Smooth muscle cell (in vitro differentiated cells): ENCODE measurements at regions not wholly inside any gene's neighbourhood (a gene's known extent, or its start where the extent isn't known, plus 50 kb on each side); places are given as distances from the start of the nearest gene placed in this dataset.

Experiments used
- DNase-seq: peaks from one replicate; lab custom pipeline; 2025; ENCODE audit not compliant: unreplicated experiment; lab: John Stamatoyannopoulos, UW
- H2AFZ ChIP-seq: fragments of 200-600 bp; sonication (generic); 2 replicates; pipeline ENCODE4 v1.6.0; 2016; ENCODE audit warnings: antibody characterized with exemption, low read depth, mild to moderate bottlenecking
- H3F3A ChIP-seq: fragments of 200-600 bp; sonication (generic); 2 replicates; pipeline ENCODE4 v1.6.0; 2017; ENCODE audit warnings: antibody characterized with exemption, low read depth
- H3K27ac ChIP-seq: fragments of 200-600 bp; sonication (generic); 2 replicates; pipeline ENCODE4 v1.5.1; 2016; ENCODE audit warnings: low read depth, mild to moderate bottlenecking
- H3K27me3 ChIP-seq: fragments of 200-600 bp; sonication (generic); 2 replicates; pipeline ENCODE4 v1.6.1; 2016; ENCODE audit warnings: low read depth, mild to moderate bottlenecking
- H3K36me3 ChIP-seq: fragments of 200-600 bp; sonication (generic); 2 replicates; pipeline ENCODE4 v1.5.1; 2016; ENCODE audit warnings: low read depth
- H3K4me1 ChIP-seq: fragments of 200-600 bp; sonication (generic); 2 replicates; pipeline ENCODE4 v1.5.1; 2016; ENCODE audit warnings: low read depth
- H3K4me2 ChIP-seq: fragments of 200-600 bp; sonication (generic); 2 replicates; pipeline ENCODE4 v1.6.0; 2016; ENCODE audit warnings: mild to moderate bottlenecking
- H3K4me3 ChIP-seq: fragments of 200-600 bp; sonication (generic); 2 replicates; pipeline ENCODE4 v1.5.1; 2016; ENCODE audit warnings: mild to moderate bottlenecking
- H3K79me2 ChIP-seq: fragments of 200-600 bp; sonication (generic); 2 replicates; pipeline ENCODE4 v1.6.0; 2016; ENCODE audit warnings: low read depth, mild to moderate bottlenecking
- H3K9ac ChIP-seq: fragments of 200-600 bp; sonication (generic); 2 replicates; pipeline ENCODE4 v1.6.0; 2016; ENCODE audit warnings: low read depth
- H3K9me3 ChIP-seq: fragments of 200-600 bp; sonication (generic); replicated peaks from 2 replicates; pipeline ENCODE4 v1.5.1; 2016; ENCODE audit warnings: low read depth
- H4K20me1 ChIP-seq: fragments of 200-600 bp; sonication (generic); 2 replicates; pipeline ENCODE4 v1.6.0; 2016; ENCODE audit warnings: low read depth
- whole genome bisulfite sequencing: methylation state at CpG from one replicate; pipeline ENCODE4 v1.1.7; 2016; ENCODE audit warnings: low lambda C conversion rate; 5-methylcytosine and 5-hydroxymethylcytosine counted together
- TF ChIP-seq, protein P1 (sequence below): fragments of 200-600 bp; sonication (generic); IDR thresholded peaks from 2 replicates; pipeline ENCODE4 v1.5.1; 2017; ENCODE audit warnings: borderline replicate concordance, mild to moderate bottlenecking, antibody characterized with exemption; ENCODE audit not compliant: insufficient read depth, poor library complexity, severe bottlenecking

DNA sequence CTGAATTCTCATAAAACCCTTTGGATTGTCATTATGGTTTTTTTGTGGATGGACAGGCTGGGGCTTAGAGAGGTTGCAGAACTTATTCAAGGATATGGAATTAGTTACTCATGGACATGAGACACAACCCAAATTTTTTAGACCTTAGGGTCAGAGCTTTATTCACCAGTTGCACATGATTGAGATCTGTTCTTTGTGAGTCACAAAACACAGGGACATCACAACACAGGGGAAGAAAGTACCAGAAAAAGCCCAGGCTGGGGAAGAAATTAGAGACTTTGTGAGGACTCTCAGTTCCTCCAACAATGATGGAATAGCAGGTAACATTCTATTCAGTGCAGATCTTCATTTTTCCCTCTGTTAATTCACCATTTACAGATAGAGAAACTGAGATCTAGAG is 602.4 kb upstream of the CPEB2 start:
- Histone ChIP-seq H3K9ac (no peak overlapping the region), H3K36me3 (no peaks in the 10 kb centered on the region), H3K4me3 (no peak overlapping the region), H3F3A (no peaks in the 10 kb centered on the region), H3K27me3 (no peaks in the 10 kb centered on the region), H3K79me2 (no peaks in the 10 kb centered on the region), H3K27ac (no peak overlapping the region), H2AFZ (no peak overlapping the region), H4K20me1 (no peaks in the 10 kb centered on the region), H3K9me3 (no peaks in the 10 kb centered on the region), H3K4me2 (no peak overlapping the region), H3K4me1 (no peaks in the 10 kb centered on the region)
- TF ChIP-seq, protein P1, sequence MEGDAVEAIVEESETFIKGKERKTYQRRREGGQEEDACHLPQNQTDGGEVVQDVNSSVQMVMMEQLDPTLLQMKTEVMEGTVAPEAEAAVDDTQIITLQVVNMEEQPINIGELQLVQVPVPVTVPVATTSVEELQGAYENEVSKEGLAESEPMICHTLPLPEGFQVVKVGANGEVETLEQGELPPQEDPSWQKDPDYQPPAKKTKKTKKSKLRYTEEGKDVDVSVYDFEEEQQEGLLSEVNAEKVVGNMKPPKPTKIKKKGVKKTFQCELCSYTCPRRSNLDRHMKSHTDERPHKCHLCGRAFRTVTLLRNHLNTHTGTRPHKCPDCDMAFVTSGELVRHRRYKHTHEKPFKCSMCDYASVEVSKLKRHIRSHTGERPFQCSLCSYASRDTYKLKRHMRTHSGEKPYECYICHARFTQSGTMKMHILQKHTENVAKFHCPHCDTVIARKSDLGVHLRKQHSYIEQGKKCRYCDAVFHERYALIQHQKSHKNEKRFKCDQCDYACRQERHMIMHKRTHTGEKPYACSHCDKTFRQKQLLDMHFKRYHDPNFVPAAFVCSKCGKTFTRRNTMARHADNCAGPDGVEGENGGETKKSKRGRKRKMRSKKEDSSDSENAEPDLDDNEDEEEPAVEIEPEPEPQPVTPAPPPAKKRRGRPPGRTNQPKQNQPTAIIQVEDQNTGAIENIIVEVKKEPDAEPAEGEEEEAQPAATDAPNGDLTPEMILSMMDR, result no peak
- DNase-seq, result no peak

DNA sequence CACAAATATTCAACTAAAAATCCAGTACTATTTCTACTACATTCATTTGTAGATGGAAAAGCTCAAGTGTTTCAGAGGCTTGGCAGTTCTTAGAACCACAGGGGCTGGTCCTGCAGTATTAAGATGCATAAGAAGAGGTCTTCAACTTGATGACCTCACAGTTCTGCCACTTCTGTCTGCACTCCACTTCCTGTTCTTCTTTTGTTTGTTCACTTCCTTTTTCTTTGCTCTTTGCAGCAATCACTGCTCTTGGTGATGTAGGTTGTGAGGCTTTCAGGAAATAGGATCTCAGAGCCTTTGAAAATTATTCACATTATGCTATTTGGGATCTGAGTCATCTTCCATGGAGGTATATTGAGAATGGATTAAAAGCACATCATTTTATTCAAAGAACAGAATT is 602.0 kb upstream of the CPEB2 start:
- no peaks in the 10 kb centered on the region for H3K79me2 ChIP-seq
- H4K20me1 ChIP-seq, result no peaks in the 10 kb centered on the region
- H3K9ac ChIP-seq, result no peak overlapping the region
- no peak overlapping the region for H3K27ac ChIP-seq
- DNase-seq, result no peak
- no peaks in the 10 kb centered on the region for H3F3A ChIP-seq
- no peaks in the 10 kb centered on the region for H3K36me3 ChIP-seq
- H3K27me3 ChIP-seq, result no peaks in the 10 kb centered on the region
- TF ChIP-seq, protein P1, result no peak
- no peak overlapping the region for H3K4me3 ChIP-seq
- H3K4me2 ChIP-seq, result no peak overlapping the region
- no peaks in the 10 kb centered on the region for H3K9me3 ChIP-seq
- no peaks in the 10 kb centered on the region for H3K4me1 ChIP-seq
- no peak overlapping the region for H2AFZ ChIP-seq

DNA sequence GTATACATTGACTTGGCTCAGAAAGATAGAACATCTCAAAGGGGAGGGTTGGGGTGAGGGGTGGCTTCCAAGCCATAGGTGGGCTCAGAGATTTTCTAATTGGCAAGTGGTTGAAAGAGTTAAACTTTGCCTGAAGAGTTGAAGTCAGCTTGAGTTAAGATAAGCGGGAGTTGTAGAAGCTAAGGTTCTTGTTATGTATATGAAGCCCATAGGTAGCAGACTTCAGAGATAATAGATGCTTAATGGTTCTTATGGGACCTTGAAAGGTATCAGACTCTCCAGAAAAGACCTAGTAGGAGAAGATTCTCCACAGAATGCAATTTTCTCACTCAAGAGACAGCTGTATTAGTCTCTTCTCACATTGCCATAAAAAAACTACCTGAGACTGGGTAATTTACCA is 599.1 kb upstream of the CPEB2 start:
- no peak overlapping the region for H3K9ac ChIP-seq
- TF ChIP-seq, protein P1, result no peak
- no peaks in the 10 kb centered on the region for H3K9me3 ChIP-seq
- no peaks in the 10 kb centered on the region for H3F3A ChIP-seq
- no peaks in the 10 kb centered on the region for H3K79me2 ChIP-seq
- H3K4me2 ChIP-seq, result no peak overlapping the region
- H3K4me3 ChIP-seq, result no peak overlapping the region
- WGBS, result 53% methylated on average over 1 of the region's 1 CpG
- no peaks in the 10 kb centered on the region for H3K27me3 ChIP-seq
- H4K20me1 ChIP-seq, result no peaks in the 10 kb centered on the region
- no peaks in the 10 kb centered on the region for H3K4me1 ChIP-seq
- no peaks in the 10 kb centered on the region for H3K36me3 ChIP-seq
- no peak for DNase-seq
- H3K27ac ChIP-seq, result no peak overlapping the region
- no peak overlapping the region for H2AFZ ChIP-seq

DNA sequence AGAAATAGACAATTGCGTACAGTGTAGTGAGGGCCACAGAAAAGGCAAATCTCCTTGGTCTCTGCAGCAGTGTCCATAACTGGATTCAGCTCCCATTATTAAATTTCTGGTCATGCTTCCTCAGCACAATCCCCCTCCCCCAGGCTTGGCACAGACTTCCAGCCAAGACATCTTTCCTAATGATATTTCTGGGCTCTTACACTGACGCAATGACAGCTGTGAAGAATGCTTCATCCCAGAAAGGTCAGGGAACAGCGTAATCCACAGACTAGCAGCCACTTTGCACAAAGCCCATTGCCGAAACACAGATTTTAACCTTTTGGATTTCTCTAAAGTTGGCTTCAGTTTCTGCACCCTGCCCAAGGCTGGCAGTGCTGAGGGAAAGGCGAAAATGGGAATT is 597.6 kb upstream of the CPEB2 start:
- Histone ChIP-seq H2AFZ (no peak overlapping the region), H3K9ac (no peak overlapping the region), H3K27ac (no peak overlapping the region), H4K20me1 (no peaks in the 10 kb centered on the region), H3K9me3 (no peaks in the 10 kb centered on the region), H3K27me3 (peaks cover under 1% of the 10 kb centered on the region), H3K4me1 (no peaks in the 10 kb centered on the region), H3K79me2 (no peaks in the 10 kb centered on the region), H3K4me2 (no peak overlapping the region), H3K36me3 (no peaks in the 10 kb centered on the region), H3F3A (no peaks in the 10 kb centered on the region), H3K4me3 (no peak overlapping the region)
- no peak for DNase-seq
- WGBS, result 90% methylated on average over 5 of the region's 5 CpGs
- TF ChIP-seq, protein P1, result no peak
